ENCODE measurements at regions not wholly inside any gene's neighbourhood (a gene's known extent, or its start where the extent isn't known, plus 50 kb on each side); places are given as distances from the start of the nearest gene placed in this dataset.

- no peak for DNase-seq (ENCODE audit: extremely low read depth, low read depth)
- no peak for TF ChIP-seq CTCF (IDR thresholded peaks at IDR 0.05; ENCODE audit: low read depth, low read length, missing control alignments)
- no peak overlapping the region for H3K4me3 ChIP-seq (replicated peaks; ENCODE audit: low read depth, low read length)
These were observed 410.6 kb downstream of the FGF9 start for GRCh38 chr13:22081430-22081829.

GRCh38 chr13:22082030-22082429, 411.2 kb downstream of the FGF9 start:
- no peak for DNase-seq (ENCODE audit: extremely low read depth, low read depth)
- no peak overlapping the region for H3K4me3 ChIP-seq (replicated peaks; ENCODE audit: low read depth, low read length)
- no peak for TF ChIP-seq CTCF (IDR thresholded peaks at IDR 0.05; ENCODE audit: low read depth, low read length, missing control alignments)

- DNase-seq (ENCODE audit: extremely low read depth, low read depth): no peak
- H3K4me3 ChIP-seq (replicated peaks; ENCODE audit: low read depth, low read length): no peak overlapping the region
- no peak for TF ChIP-seq CTCF (IDR thresholded peaks at IDR 0.05; ENCODE audit: low read depth, low read length, missing control alignments)
These were observed 411.7 kb downstream of the FGF9 start for GRCh38 chr13:22082437-22083100.

GRCh38 chr13:22085001-22085400, 414.1 kb downstream of the FGF9 start:
- TF ChIP-seq CTCF (IDR thresholded peaks at IDR 0.05; ENCODE audit: low read depth, low read length, missing control alignments): no peak
- no peak for DNase-seq (ENCODE audit: extremely low read depth, low read depth)
- H3K4me3 ChIP-seq (replicated peaks; ENCODE audit: low read depth, low read length): no peak overlapping the region

GRCh38 chr13:22086597-22087330, 415.9 kb downstream of the FGF9 start:
- H3K4me3 ChIP-seq (replicated peaks; ENCODE audit: low read depth, low read length): no peak overlapping the region
- TF ChIP-seq CTCF (IDR thresholded peaks at IDR 0.05; ENCODE audit: low read depth, low read length, missing control alignments): no peak
- no peak for DNase-seq (ENCODE audit: extremely low read depth, low read depth)

- DNase-seq (ENCODE audit: extremely low read depth, low read depth): no peak
- no peak overlapping the region for H3K4me3 ChIP-seq (replicated peaks; ENCODE audit: low read depth, low read length)
- TF ChIP-seq CTCF (IDR thresholded peaks at IDR 0.05; ENCODE audit: low read depth, low read length, missing control alignments): no peak
These were observed 419.2 kb downstream of the FGF9 start for GRCh38 chr13:22090106-22090505.
